H9 (cell line): ENCODE measurements at regions not wholly inside any gene's neighbourhood (a gene's known extent, or its start where the extent isn't known, plus 50 kb on each side); places are given as distances from the start of the nearest gene placed in this dataset.

Experiments
- DNase-seq: peaks from one replicate; pipeline ENCODE4 v3.0.0-alpha.2; 2017
- H2AFZ ChIP-seq: one replicate; pipeline ENCODE4 v1.6.1; 2013; ENCODE audit warnings: mild to moderate bottlenecking, low read length, control low read depth, moderate library complexity
- H2AK5ac ChIP-seq: 2 replicates; pipeline ENCODE4 v1.6.1; 2013; ENCODE audit warnings: low read length, control low read depth, mixed read lengths; ENCODE audit not compliant: insufficient read length
- H2BK120ac ChIP-seq: one replicate; pipeline ENCODE4 v1.6.1; 2013; ENCODE audit warnings: low read depth, mild to moderate bottlenecking, low read length, control low read depth, inconsistent platforms; ENCODE audit not compliant: poor library complexity, severe bottlenecking
- H2BK12ac ChIP-seq: 2 replicates; pipeline ENCODE4 v1.6.1; 2013; ENCODE audit warnings: low read length, control low read depth, mixed read lengths, low read depth; ENCODE audit not compliant: insufficient read length
- H2BK15ac ChIP-seq: 2 replicates; pipeline ENCODE4 v1.6.1; 2013; ENCODE audit warnings: low read depth, low read length, control low read depth
- H2BK20ac ChIP-seq: one replicate; pipeline ENCODE4 v1.6.1; 2013; ENCODE audit warnings: low read depth, mild to moderate bottlenecking, low read length, control low read depth, inconsistent platforms; ENCODE audit not compliant: poor library complexity, severe bottlenecking
- H2BK5ac ChIP-seq: 2 replicates; pipeline ENCODE4 v1.6.1; 2013; ENCODE audit warnings: low read length, control low read depth, mixed read lengths; ENCODE audit not compliant: insufficient read length
- H3K14ac ChIP-seq: 2 replicates; pipeline ENCODE4 v1.6.1; 2013; ENCODE audit warnings: low read length, control low read depth; ENCODE audit not compliant: insufficient read depth
- H3K18ac ChIP-seq: 2 replicates; pipeline ENCODE4 v1.6.1; 2013; ENCODE audit warnings: low read depth, mild to moderate bottlenecking, mixed read lengths, low read length, control low read depth; ENCODE audit not compliant: insufficient read length
- H3K23ac ChIP-seq: 2 replicates; pipeline ENCODE4 v1.6.1; 2013; ENCODE audit warnings: low read length, control low read depth, mixed read lengths, low read depth; ENCODE audit not compliant: insufficient read length
- H3K23me2 ChIP-seq: 2 replicates; pipeline ENCODE4 v1.6.1; 2013; ENCODE audit warnings: low read depth, mild to moderate bottlenecking, mixed read lengths, low read length, control low read depth; ENCODE audit not compliant: insufficient read length, poor library complexity, severe bottlenecking
- H3K27ac ChIP-seq: 2 replicates; pipeline ENCODE4 v1.5.1; 2013; ENCODE audit warnings: low read length, control low read depth, mixed read lengths, low read depth; ENCODE audit not compliant: insufficient read length
- H3K27me3 ChIP-seq: 2 replicates; pipeline ENCODE4 v1.6.1; 2013; ENCODE audit warnings: low read length, control low read depth, inconsistent platforms; ENCODE audit not compliant: insufficient read depth
- H3K4ac ChIP-seq: 2 replicates; pipeline ENCODE4 v1.6.1; 2013; ENCODE audit warnings: low read depth, mild to moderate bottlenecking, control low read depth, inconsistent platforms, low read length, moderate library complexity
- H3K4me1 ChIP-seq: 2 replicates; pipeline ENCODE4 v1.6.1; 2013; ENCODE audit warnings: low read length, control low read depth, inconsistent platforms; ENCODE audit not compliant: insufficient read depth
- H3K4me2 ChIP-seq: 2 replicates; pipeline ENCODE4 v1.6.1; 2013; ENCODE audit warnings: low read length, control low read depth, mixed read lengths; ENCODE audit not compliant: insufficient read length, insufficient read depth
- H3K56ac ChIP-seq: 2 replicates; pipeline ENCODE4 v1.6.1; 2013; ENCODE audit warnings: low read depth, mild to moderate bottlenecking, mixed read lengths, low read length, control low read depth; ENCODE audit not compliant: insufficient read length
- H3K79me1 ChIP-seq: 2 replicates; pipeline ENCODE4 v1.6.1; 2013; ENCODE audit warnings: low read depth, mild to moderate bottlenecking, moderate library complexity, low read length, control low read depth, inconsistent platforms; ENCODE audit not compliant: insufficient read depth, poor library complexity, severe bottlenecking
- H3K79me2 ChIP-seq: 2 replicates; pipeline ENCODE4 v1.6.1; 2013; ENCODE audit warnings: low read length, control low read depth, inconsistent platforms; ENCODE audit not compliant: insufficient read depth
- H3K9ac ChIP-seq: 2 replicates; pipeline ENCODE4 v1.6.1; 2013; ENCODE audit warnings: low read length, control low read depth, mixed read lengths; ENCODE audit not compliant: insufficient read length; ENCODE audit errors: extremely low read depth
- H3K9me3 ChIP-seq: one replicate; pipeline ENCODE4 v1.6.1; 2013; ENCODE audit warnings: low read depth, low read length, inconsistent platforms; ENCODE audit not compliant: control insufficient read depth
- H3T11ph ChIP-seq: one replicate; pipeline ENCODE4 v1.6.1; 2013; ENCODE audit warnings: mild to moderate bottlenecking, low read length, control low read depth, inconsistent platforms
- H4K20me1 ChIP-seq: one replicate; pipeline ENCODE4 v1.6.1; 2013; ENCODE audit not compliant: control insufficient read depth, insufficient read length, insufficient read depth
- H4K5ac ChIP-seq: 2 replicates; pipeline ENCODE4 v1.6.1; 2013; ENCODE audit warnings: low read depth, mild to moderate bottlenecking, mixed read lengths, low read length, control low read depth; ENCODE audit not compliant: insufficient read length
- H4K8ac ChIP-seq: replicated peaks from 2 replicates; pipeline ENCODE4 v1.6.1; 2013; ENCODE audit warnings: low read length, control low read depth, mixed read lengths, low read depth; ENCODE audit not compliant: insufficient read length
- H4K91ac ChIP-seq: 2 replicates; pipeline ENCODE4 v1.6.1; 2013; ENCODE audit warnings: low read depth, mild to moderate bottlenecking, moderate library complexity, mixed read lengths, low read length, control low read depth; ENCODE audit not compliant: insufficient read length
- H3K27ac Mint-ChIP-seq, 3 experiments: 2 replicates in 2 of 3; 3 replicates in 1 of 3; pipeline ENCODE4 v1.8.0; 2020 to 2021; ENCODE audit warnings: mixed read lengths in 3 of 3, mild to moderate bottlenecking in 1 of 3, moderate library complexity in 1 of 3
- H3K27me3 Mint-ChIP-seq: 2 replicates; pipeline ENCODE4 v1.8.0; 2021; ENCODE audit warnings: low read depth, mild to moderate bottlenecking, moderate library complexity, mixed read lengths
- H3K36me3 Mint-ChIP-seq, 3 experiments: 2 replicates in 2 of 3; 3 replicates in 1 of 3; pipeline ENCODE4 v1.8.0; 2020 to 2021; ENCODE audit warnings: low read depth in 3 of 3, mixed read lengths in 3 of 3; ENCODE audit not compliant: insufficient read depth in 1 of 3
- H3K4me1 Mint-ChIP-seq, 2 experiments: 2 replicates each; pipeline ENCODE4 v1.8.0; 2020; ENCODE audit warnings: mixed read lengths in 2 of 2
- H3K4me3 Mint-ChIP-seq, 2 experiments: 2 replicates in 1 of 2; 3 replicates in 1 of 2; pipeline ENCODE4 v1.8.0; 2020 to 2021; ENCODE audit warnings: mild to moderate bottlenecking in 2 of 2, mixed read lengths in 2 of 2, moderate library complexity in 1 of 2
- H3K9me3 Mint-ChIP-seq, 2 experiments: 2 replicates in 1 of 2; 3 replicates in 1 of 2; pipeline ENCODE4 v1.8.0; 2020; ENCODE audit warnings: mild to moderate bottlenecking in 2 of 2, mixed read lengths in 2 of 2, moderate library complexity in 1 of 2
- CTCF ChIP-seq: fragments of 200-600 bp; sonication (generic); conservative IDR thresholded peaks from 3 replicates; pipeline ENCODE4 v1.8.0; 2021; ENCODE audit warnings: antibody characterized with exemption, mild to moderate bottlenecking
- WGBS: extraction: QIAGEN DNeasy Blood & Tissue Kit; methylation state at CpG from one replicate; pipeline ENCODE4 v1.1.7; 2013; ENCODE audit warnings: missing lambda C conversion rate, low lambda C conversion rate, mixed read lengths; ENCODE audit not compliant: insufficient read length; ENCODE audit errors: extremely low coverage; 5-methylcytosine and 5-hydroxymethylcytosine counted together

- no CpG with 5 or more reads among the region's 2 CpGs for WGBS
- H2AFZ ChIP-seq = no peak overlapping the region
- H4K5ac ChIP-seq = no peak overlapping the region
- peaks cover 9% of the 10 kb centered on the region for H3K4me1 ChIP-seq
- H3K14ac ChIP-seq = no peak overlapping the region
- H3K79me1 ChIP-seq = no peaks in the 10 kb centered on the region
- no peak overlapping the region for H4K8ac ChIP-seq
- no peak overlapping the region for H2BK20ac ChIP-seq
- no peaks in the 10 kb centered on the region for H3K9me3 ChIP-seq
- TF ChIP-seq CTCF = no peak
- Mint-ChIP-seq H3K9me3 (peaks cover 5 to 13% of the 10 kb centered on the region in 2 experiments; a peak in 4 of 5 replicates), H3K4me3 (no peak overlapping the region), H3K36me3 (peaks cover 18 to 36% (median 27%) of the 10 kb centered on the region in 3 experiments), H3K27me3 (no peaks in the 10 kb centered on the region), H3K4me1 (peaks cover 20 to 26% of the 10 kb centered on the region in 2 experiments), H3K27ac (no peak overlapping the region)
- no peak overlapping the region for H2AK5ac ChIP-seq
- H3T11ph ChIP-seq = no peak overlapping the region
- H3K56ac ChIP-seq = no peak overlapping the region
- no peak overlapping the region for H2BK15ac ChIP-seq
- no peaks in the 10 kb centered on the region for H3K23me2 ChIP-seq
- H2BK5ac ChIP-seq = no peak overlapping the region
- no peak for DNase-seq
- H2BK12ac ChIP-seq = no peak overlapping the region
- no peak overlapping the region for H3K4ac ChIP-seq
- no peak overlapping the region for H2BK120ac ChIP-seq
- H3K9ac ChIP-seq = no peak overlapping the region
- no peak overlapping the region for H3K23ac ChIP-seq
- H3K27ac ChIP-seq = no peak overlapping the region
- H4K91ac ChIP-seq = no peak overlapping the region
- H3K79me2 ChIP-seq = no peaks in the 10 kb centered on the region
- H3K4me2 ChIP-seq = no peak overlapping the region
- H3K27me3 ChIP-seq = no peaks in the 10 kb centered on the region
- H3K18ac ChIP-seq = no peak overlapping the region
- no peaks in the 10 kb centered on the region for H4K20me1 ChIP-seq
Observed at GRCh38 chr3:62999158-62999557, 123.9 kb upstream of the CADPS start.
